Activated CD8-positive, alpha-beta T cell treated with anti-CD3 and anti-CD28 coated beads, Interleukin-2, amount 10 ng/mL, durations not matched to agents 7 days and 5 days (primary cell): ENCODE measurements at regions not wholly inside any gene's neighbourhood (a gene's known extent, or its start where the extent isn't known, plus 50 kb on each side); places are given as distances from the start of the nearest gene placed in this dataset.

ENCODE experiments used
- ATAC-seq: fragments of 150-1000 bp; cut with Tn5 transposase; one replicate; pipeline ENCODE4 v1.10.0; 2021; ENCODE audit warnings: moderate library complexity
- CTCF ChIA-PET: fragments of 350-600 bp; sonication (Branson Sonifier 250); formaldehyde crosslinking; loops from one replicate; lab custom pipeline; 2021; ENCODE audit warnings: antibody characterized with exemption; lab: Charles Lee
- POLR2A ChIA-PET: fragments of 350-600 bp; sonication (Branson Sonifier 250); formaldehyde crosslinking; loops from one replicate; lab custom pipeline; 2021; ENCODE audit warnings: antibody characterized with exemption; lab: Charles Lee
- DNase-seq: peaks from one replicate; pipeline ENCODE4 v3.0.0-alpha.2; 2020
- H3K27ac Mint-ChIP-seq: one replicate; pipeline ENCODE4 v1.8.0; 2021; ENCODE audit warnings: mild to moderate bottlenecking, mixed read lengths
- H3K27me3 Mint-ChIP-seq: one replicate; pipeline ENCODE4 v1.8.0; 2021; ENCODE audit warnings: low read depth, mixed read lengths
- H3K36me3 Mint-ChIP-seq: one replicate; pipeline ENCODE4 v1.8.0; 2021; ENCODE audit warnings: low read depth, mixed read lengths
- H3K4me1 Mint-ChIP-seq: one replicate; pipeline ENCODE4 v1.8.0; 2021; ENCODE audit warnings: low read depth, mixed read lengths
- H3K4me3 Mint-ChIP-seq: one replicate; pipeline ENCODE4 v1.8.0; 2021; ENCODE audit warnings: mild to moderate bottlenecking, mixed read lengths
- H3K9me3 Mint-ChIP-seq: one replicate; pipeline ENCODE4 v1.8.0; 2022; ENCODE audit warnings: mixed read lengths; ENCODE audit not compliant: insufficient read depth

- ATAC-seq (no peak), DNase-seq (no peak)
- no peak overlapping the region for H3K4me3 Mint-ChIP-seq
- H3K27me3 Mint-ChIP-seq, result peaks cover 35% of the 10 kb centered on the region
- CTCF ChIA-PET, result no interaction called here
- H3K27ac Mint-ChIP-seq, result no peak overlapping the region
- no peaks in the 10 kb centered on the region for H3K9me3 Mint-ChIP-seq
- POLR2A ChIA-PET, result no interaction called here
- peaks cover 7% of the 10 kb centered on the region for H3K4me1 Mint-ChIP-seq
- H3K36me3 Mint-ChIP-seq, result no peaks in the 10 kb centered on the region
Observed at GRCh38 chr2:176658708-176659107, 389.5 kb downstream of the MTX2 start.

DNA sequence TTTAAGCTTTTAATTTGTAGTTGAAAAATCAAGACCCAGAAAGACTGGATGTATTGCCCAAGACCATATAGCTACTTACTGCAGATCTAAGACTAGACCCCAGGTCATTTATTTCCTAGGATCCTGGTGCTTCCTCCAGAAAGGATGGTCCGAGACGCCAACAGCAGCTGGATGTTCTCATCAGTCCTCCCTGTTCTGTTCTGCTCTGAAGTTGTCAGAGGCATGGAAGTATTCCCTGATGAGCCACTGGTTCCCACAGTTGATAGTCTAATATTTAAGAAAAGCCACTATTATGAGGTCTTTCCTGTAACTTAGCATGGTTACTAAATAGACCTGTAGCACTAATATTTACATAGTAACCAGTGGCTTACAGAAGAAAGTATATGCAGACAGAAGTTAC lies 393.5 kb downstream of the MTX2 start:
- DNase-seq (no peak), ATAC-seq (no peak)
- POLR2A ChIA-PET, result interaction anchor here (0.6 kb wide), 1 partner anchor 457 kb away, joined by 4 read pairs; no protein-coding TSS in a partner anchor
- Mint-ChIP-seq H3K4me3 (no peak overlapping the region), H3K9me3 (no peaks in the 10 kb centered on the region), H3K27me3 (peaks cover 19% of the 10 kb centered on the region), H3K36me3 (no peaks in the 10 kb centered on the region), H3K27ac (no peak overlapping the region), H3K4me1 (no peaks in the 10 kb centered on the region)
- CTCF ChIA-PET, result interaction anchor here (1.2 to 1.5 kb wide), 3 partner anchors 9 to 208 kb away, joined by 3 to 4 read pairs (median 3); no protein-coding TSS in a partner anchor

DNA sequence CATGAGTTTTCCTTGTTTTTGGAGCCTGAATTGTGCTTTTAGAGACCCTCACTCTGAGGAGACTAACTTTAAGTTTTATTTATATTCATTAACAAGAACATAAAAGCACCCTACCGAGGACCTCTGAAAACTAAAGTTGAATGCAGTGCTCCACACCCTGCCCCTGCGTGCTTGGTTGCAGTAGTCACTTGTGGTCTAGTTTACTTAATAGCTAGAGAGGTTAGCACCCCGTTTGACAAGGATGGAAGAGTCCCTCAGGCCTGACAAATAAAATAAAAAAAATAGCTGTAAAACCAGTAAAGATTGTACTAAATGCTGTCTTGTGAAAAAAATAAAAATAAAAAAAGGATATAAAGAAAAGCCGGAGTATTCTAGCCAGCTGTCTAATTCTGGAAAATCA lies 395.2 kb downstream of the MTX2 start:
- Mint-ChIP-seq H3K9me3 (no peaks in the 10 kb centered on the region), H3K27ac (no peak overlapping the region), H3K36me3 (no peaks in the 10 kb centered on the region), H3K4me3 (no peak overlapping the region), H3K4me1 (no peaks in the 10 kb centered on the region), H3K27me3 (peaks cover 22% of the 10 kb centered on the region)
- ChIA-PET CTCF (interaction anchor here (0.6 to 1.1 kb wide), 3 partner anchors 12 to 110 kb away, joined by 3 to 4 read pairs (median 4); no protein-coding TSS in a partner anchor), POLR2A (no interaction called here)
- no peak for ATAC-seq
- no peak for DNase-seq

DNA sequence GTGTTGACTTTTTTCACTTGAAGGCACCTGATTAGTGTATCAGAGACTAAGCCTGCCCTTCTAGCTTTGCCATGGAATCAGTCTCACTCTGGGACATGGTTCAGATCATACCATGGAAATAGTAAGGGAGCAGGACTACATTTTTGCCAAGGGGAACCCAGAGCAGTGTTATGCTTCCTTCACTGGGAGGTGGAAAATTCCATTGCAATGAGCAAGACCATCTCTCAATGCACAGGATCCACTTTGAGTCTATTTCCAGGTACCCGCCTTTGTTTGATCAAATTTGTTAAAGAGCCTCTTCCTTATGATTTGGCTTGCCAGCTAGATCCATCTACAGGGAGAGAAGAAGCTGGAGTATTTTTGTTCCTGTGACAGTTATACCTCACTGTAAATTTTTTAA lies 395.8 kb downstream of the MTX2 start:
- Mint-ChIP-seq H3K36me3 (no peaks in the 10 kb centered on the region), H3K9me3 (no peaks in the 10 kb centered on the region), H3K4me1 (no peaks in the 10 kb centered on the region), H3K27me3 (peaks cover 22% of the 10 kb centered on the region), H3K4me3 (no peak overlapping the region), H3K27ac (no peak overlapping the region)
- ChIA-PET CTCF (interaction anchor here (0.6 to 1.1 kb wide), 3 partner anchors 13 to 111 kb away, joined by 3 to 4 read pairs (median 4); no protein-coding TSS in a partner anchor), POLR2A (no interaction called here)
- no peak for ATAC-seq
- no peak for DNase-seq

- ATAC-seq (no peak), DNase-seq (no peak)
- POLR2A ChIA-PET, result no interaction called here
- Mint-ChIP-seq H3K4me3 (no peak overlapping the region), H3K27ac (no peak overlapping the region), H3K9me3 (no peaks in the 10 kb centered on the region), H3K27me3 (peaks cover 24% of the 10 kb centered on the region), H3K36me3 (no peaks in the 10 kb centered on the region), H3K4me1 (no peaks in the 10 kb centered on the region)
- CTCF ChIA-PET, result no interaction called here
Observed at GRCh38 chr2:176668912-176669311, 399.7 kb downstream of the MTX2 start.

GRCh38 chr2:176669398-176670174 lies 400.3 kb downstream of the MTX2 start:
- ATAC-seq (no peak), DNase-seq (no peak)
- Mint-ChIP-seq H3K9me3 (no peaks in the 10 kb centered on the region), H3K27ac (no peak overlapping the region), H3K27me3 (peaks cover 24% of the 10 kb centered on the region), H3K4me3 (no peak overlapping the region), H3K36me3 (no peaks in the 10 kb centered on the region), H3K4me1 (no peaks in the 10 kb centered on the region)
- POLR2A ChIA-PET, result no interaction called here
- CTCF ChIA-PET, result interaction anchor here (1.4 kb wide), 1 partner anchor 115 kb away, joined by 3 read pairs; no protein-coding TSS in a partner anchor

- no peak for ATAC-seq
- Mint-ChIP-seq H3K36me3 (no peaks in the 10 kb centered on the region), H3K4me1 (no peaks in the 10 kb centered on the region), H3K4me3 (no peak overlapping the region), H3K27ac (no peak overlapping the region), H3K9me3 (no peaks in the 10 kb centered on the region), H3K27me3 (peaks cover 23% of the 10 kb centered on the region)
- DNase-seq, result no peak
- CTCF ChIA-PET, result interaction anchor here (1.1 to 2.5 kb wide), 3 partner anchors 21 to 473 kb away, joined by 3 to 8 read pairs (median 5); no protein-coding TSS in a partner anchor
- POLR2A ChIA-PET, result interaction anchor here (0.6 kb wide), 1 partner anchor 488 kb away, joined by 3 read pairs; no protein-coding TSS in a partner anchor
Observed at GRCh38 chr2:176675271-176675949, 406.2 kb downstream of the MTX2 start.

DNA sequence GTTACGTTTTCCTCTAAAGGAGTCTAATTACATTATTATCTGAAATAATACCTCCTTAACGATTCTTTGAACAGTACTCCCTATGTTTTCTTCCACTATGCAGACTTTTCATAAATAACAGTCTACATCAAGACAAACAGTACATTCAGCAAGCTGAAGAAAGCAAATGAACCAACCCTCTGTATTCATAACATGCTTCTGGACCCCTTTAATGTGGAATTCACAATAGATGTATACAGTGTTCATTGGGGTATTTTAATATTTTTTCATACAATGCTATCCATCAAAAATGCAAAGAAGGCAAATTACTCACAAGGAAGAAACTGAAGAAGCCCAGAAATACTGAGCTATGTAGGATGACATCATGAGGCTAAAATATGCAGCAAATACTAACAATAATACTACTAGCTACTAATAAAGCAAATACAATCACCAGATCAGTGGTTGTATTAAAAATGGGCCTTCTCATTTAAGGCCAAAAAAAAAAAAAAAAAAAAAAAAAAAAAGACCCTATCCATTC lies 408.6 kb downstream of the MTX2 start:
- DNase-seq (no peak), ATAC-seq (no peak)
- ChIA-PET CTCF (interaction anchor here (1.0 kb wide), 1 partner anchor 136 kb away, joined by 4 read pairs; no protein-coding TSS in a partner anchor), POLR2A (no interaction called here)
- no peaks in the 10 kb centered on the region for H3K4me1 Mint-ChIP-seq
- peaks cover 29% of the 10 kb centered on the region for H3K27me3 Mint-ChIP-seq
- H3K9me3 Mint-ChIP-seq, result no peaks in the 10 kb centered on the region
- H3K27ac Mint-ChIP-seq, result no peak overlapping the region
- no peak overlapping the region for H3K4me3 Mint-ChIP-seq
- H3K36me3 Mint-ChIP-seq, result no peaks in the 10 kb centered on the region

GRCh38 chr2:176678571-176678970 lies 409.3 kb downstream of the MTX2 start:
- Mint-ChIP-seq H3K27ac (no peak overlapping the region), H3K4me1 (no peaks in the 10 kb centered on the region), H3K36me3 (no peaks in the 10 kb centered on the region), H3K4me3 (no peak overlapping the region), H3K27me3 (peaks cover 35% of the 10 kb centered on the region), H3K9me3 (no peaks in the 10 kb centered on the region)
- ATAC-seq (no peak), DNase-seq (no peak)
- CTCF ChIA-PET, result interaction anchor here (1.0 to 1.2 kb wide), 2 partner anchors 27 to 135 kb away, joined by 4 read pairs; no protein-coding TSS in a partner anchor
- POLR2A ChIA-PET, result no interaction called here

- H3K27me3 Mint-ChIP-seq, result peaks cover 35% of the 10 kb centered on the region
- H3K4me3 Mint-ChIP-seq, result no peak overlapping the region
- ChIA-PET CTCF (interaction anchor here (1.2 kb wide), 1 partner anchor 27 kb away, joined by 4 read pairs; no protein-coding TSS in a partner anchor), POLR2A (no interaction called here)
- no peaks in the 10 kb centered on the region for H3K4me1 Mint-ChIP-seq
- H3K9me3 Mint-ChIP-seq, result no peaks in the 10 kb centered on the region
- no peak overlapping the region for H3K27ac Mint-ChIP-seq
- ATAC-seq, result no peak
- H3K36me3 Mint-ChIP-seq, result no peaks in the 10 kb centered on the region
- DNase-seq, result no peak
Observed at GRCh38 chr2:176679061-176679669, 409.9 kb downstream of the MTX2 start.

DNA sequence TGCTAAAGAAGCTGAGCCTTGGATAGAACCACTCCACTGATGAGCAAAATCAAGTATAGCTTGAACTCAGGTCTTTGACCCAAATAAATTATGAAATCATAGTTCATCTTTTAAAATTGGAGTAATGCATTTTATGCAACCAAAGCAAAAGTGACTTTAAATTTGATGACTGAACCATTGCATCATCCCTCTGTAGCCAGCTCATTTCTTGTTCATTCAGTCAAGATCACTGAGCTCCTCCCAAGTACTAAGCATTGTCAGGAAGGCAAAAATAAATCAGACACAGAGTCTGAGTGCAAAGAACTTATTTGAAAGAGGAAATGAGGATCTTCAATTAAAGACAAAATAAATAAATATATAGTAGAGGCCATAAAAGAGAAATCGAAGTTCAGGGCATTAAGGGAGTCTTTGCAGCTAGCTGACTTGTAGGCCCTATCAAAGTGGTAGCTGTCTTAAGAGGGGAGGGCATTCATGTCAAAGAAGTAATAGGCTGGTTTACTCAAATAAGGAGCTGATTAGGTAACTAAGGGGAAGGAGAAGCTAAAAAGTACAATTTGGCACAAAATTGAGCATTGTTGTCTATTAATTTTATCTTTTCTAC lies 411.8 kb downstream of the MTX2 start:
- Mint-ChIP-seq H3K9me3 (no peaks in the 10 kb centered on the region), H3K27me3 (peaks cover 33% of the 10 kb centered on the region), H3K27ac (no peak overlapping the region), H3K4me3 (no peak overlapping the region), H3K36me3 (no peaks in the 10 kb centered on the region), H3K4me1 (no peaks in the 10 kb centered on the region)
- no peak for DNase-seq
- POLR2A ChIA-PET, result no interaction called here
- CTCF ChIA-PET, result interaction anchor here (0.9 to 1.8 kb wide), 2 partner anchors 27 to 29 kb away, joined by 3 to 5 read pairs; no protein-coding TSS in a partner anchor
- no peak for ATAC-seq
